SJSA1 (cell line): ENCODE measurements at regions not wholly inside any gene's neighbourhood (a gene's known extent, or its start where the extent isn't known, plus 50 kb on each side); places are given as distances from the start of the nearest gene placed in this dataset.
"Not testable (repeated sequence)": the region's sequence is repeated elsewhere in the genome, so short reads cannot be mapped to it uniquely, and the experiment has no call there.

Experiments
- DNase-seq, 2 experiments: peaks; one replicate each; pipeline ENCODE4 v3.0.0-alpha.2; 2015 to 2020; ENCODE audit warnings: low spot score in 2 of 2, low read depth in 1 of 2
- H3K27ac ChIP-seq: fragments of 250-450 bp; sonication (Bioruptor Pico); 2 replicates; pipeline ENCODE4 v1.5.1; 2020; ENCODE audit warnings: mild to moderate bottlenecking, moderate library complexity
- H3K27me3 ChIP-seq: fragments of 250-450 bp; sonication (Bioruptor Pico); replicated peaks from 2 replicates; pipeline ENCODE4 v1.5.1; 2020; ENCODE audit warnings: mild to moderate bottlenecking, moderate library complexity
- H3K36me3 ChIP-seq: fragments of 250-450 bp; sonication (Bioruptor Pico); 2 replicates; pipeline ENCODE4 v1.5.1; 2020; ENCODE audit warnings: mild to moderate bottlenecking
- H3K4me1 ChIP-seq: fragments of 250-450 bp; sonication (Bioruptor Pico); replicated peaks from 2 replicates; pipeline ENCODE4 v1.6.1; 2021; ENCODE audit warnings: mild to moderate bottlenecking
- H3K4me3 ChIP-seq: fragments of 250-450 bp; sonication (Bioruptor Pico); 2 replicates; pipeline ENCODE4 v1.5.1; 2020; ENCODE audit warnings: mild to moderate bottlenecking
- H3K9me3 ChIP-seq: fragments of 250-450 bp; sonication (Bioruptor Pico); replicated peaks from 2 replicates; pipeline ENCODE4 v1.5.1; 2020; ENCODE audit warnings: mild to moderate bottlenecking

DNA sequence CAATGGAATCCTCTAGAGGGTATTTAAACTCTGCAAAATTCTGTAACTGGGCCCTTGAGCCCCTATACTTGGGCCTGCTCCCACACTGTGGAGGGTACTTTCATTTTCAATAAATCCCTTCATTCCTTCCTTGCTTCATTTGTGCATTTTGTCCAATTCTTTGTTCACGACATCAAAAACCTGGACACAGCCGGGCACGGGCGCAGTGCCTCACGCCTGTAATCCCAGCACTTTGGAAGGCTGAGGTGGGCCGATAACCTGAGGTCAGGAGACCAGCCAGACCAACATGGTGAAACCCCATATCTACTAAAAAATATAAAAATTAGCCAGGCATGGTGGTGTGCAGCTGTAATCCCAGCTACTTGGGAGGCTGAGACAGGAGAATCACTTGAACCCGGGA lies 714.9 kb upstream of the NOVA1 start:
- H3K9me3 ChIP-seq, H3K4me3 ChIP-seq, H3K4me1 ChIP-seq, H3K36me3 ChIP-seq, H3K27ac ChIP-seq, DNase-seq, H3K27me3 ChIP-seq: not testable (repeated sequence)

DNA sequence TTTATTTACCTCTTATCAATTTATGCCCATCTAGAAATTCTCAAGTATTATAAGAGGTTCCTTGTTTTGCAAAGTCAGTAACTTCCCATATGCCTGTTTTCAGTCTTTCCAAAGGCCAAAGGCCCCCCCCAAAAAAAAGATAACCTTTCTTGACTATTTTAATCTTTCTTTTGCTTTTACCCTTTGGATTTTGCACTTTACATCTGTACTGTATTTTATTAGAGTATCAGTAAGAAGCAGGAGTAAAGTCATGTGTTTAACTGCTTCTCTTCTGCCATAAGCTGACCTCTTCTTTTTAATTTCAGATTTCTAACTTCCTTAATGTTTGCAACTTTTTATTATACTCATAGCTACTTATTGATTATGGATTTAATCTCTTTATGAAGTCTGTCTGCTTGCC lies 716.4 kb upstream of the NOVA1 start:
- H3K4me3 ChIP-seq, result no peak overlapping the region
- no peak overlapping the region for H3K27ac ChIP-seq
- H3K9me3 ChIP-seq, result 0 out of 2 replicates have a peak, but pooled peaks cover 5% of the 10 kb centered on the region
- no peaks in the 10 kb centered on the region for H3K36me3 ChIP-seq
- DNase-seq, result no peak
- H3K27me3 ChIP-seq, result no peaks in the 10 kb centered on the region
- H3K4me1 ChIP-seq, result no peaks in the 10 kb centered on the region

- no peak overlapping the region for H3K27ac ChIP-seq
- H3K36me3 ChIP-seq, result no peaks in the 10 kb centered on the region
- no peak overlapping the region for H3K4me3 ChIP-seq
- H3K4me1 ChIP-seq, result no peaks in the 10 kb centered on the region
- H3K27me3 ChIP-seq, result no peaks in the 10 kb centered on the region
- 0 out of 2 replicates have a peak, but pooled peaks cover 5% of the 10 kb centered on the region for H3K9me3 ChIP-seq
- no peak for DNase-seq
These were observed 717.6 kb upstream of the NOVA1 start for GRCh38 chr14:27315477-27315876.

DNA sequence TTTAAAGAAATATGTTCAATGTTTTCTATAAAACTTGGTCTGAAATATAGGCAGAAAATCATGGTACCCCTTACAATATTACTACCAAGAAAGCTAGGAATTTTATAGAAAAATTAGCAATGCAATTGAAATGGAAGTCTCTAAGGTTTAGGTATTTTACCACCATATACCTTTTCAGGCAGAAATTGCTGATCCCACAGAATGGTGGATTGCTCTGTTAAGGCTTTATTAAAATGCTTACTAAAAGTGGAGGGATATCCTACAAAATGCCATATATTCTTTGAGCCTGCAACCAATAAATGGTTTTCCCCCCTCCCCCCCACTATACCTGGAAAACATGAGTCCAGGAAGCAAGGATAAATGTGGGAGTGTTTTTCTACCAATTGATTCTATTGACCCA lies 718.1 kb upstream of the NOVA1 start:
- Histone ChIP-seq H3K9me3 (0 out of 2 replicates have a peak, but pooled peaks cover under 1% of the 10 kb centered on the region), H3K4me1 (no peaks in the 10 kb centered on the region), H3K4me3 (no peak overlapping the region), H3K27ac (no peak overlapping the region), H3K27me3 (no peaks in the 10 kb centered on the region), H3K36me3 (no peaks in the 10 kb centered on the region)
- DNase-seq, result no peak

GRCh38 chr14:27318774-27319420 lies 721.1 kb upstream of the NOVA1 start:
- Histone ChIP-seq H3K4me1 (no peaks in the 10 kb centered on the region), H3K9me3 (no peaks in the 10 kb centered on the region), H3K27me3 (no peaks in the 10 kb centered on the region), H3K4me3 (no peak overlapping the region), H3K27ac (no peak overlapping the region), H3K36me3 (no peaks in the 10 kb centered on the region)
- no peak for DNase-seq

- 0 out of 2 replicates have a peak, but pooled peaks cover 3% of the 10 kb centered on the region for H3K9me3 ChIP-seq
- H3K4me1 ChIP-seq, result no peaks in the 10 kb centered on the region
- no peaks in the 10 kb centered on the region for H3K36me3 ChIP-seq
- H3K4me3 ChIP-seq, result no peak overlapping the region
- no peaks in the 10 kb centered on the region for H3K27me3 ChIP-seq
- no peak overlapping the region for H3K27ac ChIP-seq
- DNase-seq, result no peak
These were observed 722.4 kb upstream of the NOVA1 start for GRCh38 chr14:27320261-27320660.

- Histone ChIP-seq H3K27me3 (no peaks in the 10 kb centered on the region), H3K27ac (no peak overlapping the region), H3K36me3 (no peaks in the 10 kb centered on the region), H3K4me1 (no peaks in the 10 kb centered on the region), H3K4me3 (no peak overlapping the region), H3K9me3 (0 out of 2 replicates have a peak, but pooled peaks cover 3% of the 10 kb centered on the region)
- DNase-seq, result no peak
These were observed 729.3 kb upstream of the NOVA1 start for GRCh38 chr14:27327095-27327494.

GRCh38 chr14:27338012-27338411 lies 740.2 kb upstream of the NOVA1 start:
- DNase-seq, result no peak

DNA sequence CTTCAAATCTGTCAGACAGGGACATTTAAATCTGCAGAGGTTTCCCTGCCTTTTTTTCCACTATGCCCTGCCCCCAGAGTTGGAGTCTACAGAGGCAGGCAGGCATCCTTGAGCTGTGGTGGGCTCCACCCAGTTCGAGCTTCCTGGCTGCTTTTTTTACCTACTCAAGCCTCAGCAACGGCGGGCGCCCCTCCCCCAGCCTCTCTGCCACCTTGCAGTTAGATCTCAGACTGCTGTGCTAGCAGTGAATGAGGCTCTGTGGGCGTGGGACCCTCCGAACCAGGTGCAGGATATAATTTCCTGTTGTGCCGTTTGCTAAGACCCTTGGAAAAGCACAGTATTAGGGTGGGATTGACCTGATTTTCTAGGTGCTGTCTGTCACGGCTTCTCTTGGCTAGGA lies 765.2 kb upstream of the NOVA1 start:
- H3K27ac ChIP-seq, H3K4me1 ChIP-seq, H3K36me3 ChIP-seq, DNase-seq, H3K4me3 ChIP-seq, H3K27me3 ChIP-seq, H3K9me3 ChIP-seq: not testable (repeated sequence)

More at GRCh38 chr14:27338012-27338411, 740.2 kb upstream of the NOVA1 start:
- no peak overlapping the region for H3K4me3 ChIP-seq
- H3K27me3 ChIP-seq, result no peaks in the 10 kb centered on the region
- H3K4me1 ChIP-seq, result no peaks in the 10 kb centered on the region
- no peak overlapping the region for H3K27ac ChIP-seq
- H3K36me3 ChIP-seq, result no peaks in the 10 kb centered on the region
- H3K9me3 ChIP-seq, result no peaks in the 10 kb centered on the region

- Histone ChIP-seq H3K27ac (no peak overlapping the region), H3K27me3 (no peaks in the 10 kb centered on the region), H3K9me3 (no peaks in the 10 kb centered on the region), H3K36me3 (no peaks in the 10 kb centered on the region), H3K4me1 (no peaks in the 10 kb centered on the region), H3K4me3 (no peak overlapping the region)
- no peak for DNase-seq
These were observed 768.8 kb upstream of the NOVA1 start for GRCh38 chr14:27366596-27366995.

- Histone ChIP-seq H3K36me3 (no peaks in the 10 kb centered on the region), H3K4me1 (no peaks in the 10 kb centered on the region), H3K27ac (no peak overlapping the region), H3K27me3 (no peaks in the 10 kb centered on the region), H3K4me3 (no peak overlapping the region), H3K9me3 (no peaks in the 10 kb centered on the region)
- no peak for DNase-seq
These were observed 769.5 kb upstream of the NOVA1 start for GRCh38 chr14:27367345-27367744.

DNA sequence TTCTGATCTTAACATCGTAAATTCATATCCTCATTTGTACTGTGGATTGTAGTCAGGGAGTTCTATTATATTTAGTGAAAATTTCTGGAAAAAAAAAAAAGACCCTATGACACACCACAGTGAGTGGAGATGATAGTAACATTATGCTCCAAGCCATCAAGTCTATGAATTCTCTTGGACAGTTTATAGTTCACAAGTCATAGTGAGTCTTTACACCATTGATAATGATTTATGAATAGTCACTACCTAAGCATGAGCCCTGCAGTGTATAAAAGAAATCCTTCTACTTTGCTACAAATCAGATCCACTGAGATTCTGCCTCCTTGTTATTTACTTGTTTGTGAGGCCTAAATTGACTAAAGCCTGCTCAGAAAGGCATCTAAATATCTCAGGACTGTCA lies 772.2 kb upstream of the NOVA1 start:
- Histone ChIP-seq H3K27me3 (no peaks in the 10 kb centered on the region), H3K4me3 (no peak overlapping the region), H3K4me1 (no peaks in the 10 kb centered on the region), H3K27ac (no peak overlapping the region), H3K36me3 (no peaks in the 10 kb centered on the region), H3K9me3 (no peaks in the 10 kb centered on the region)
- no peak for DNase-seq

DNA sequence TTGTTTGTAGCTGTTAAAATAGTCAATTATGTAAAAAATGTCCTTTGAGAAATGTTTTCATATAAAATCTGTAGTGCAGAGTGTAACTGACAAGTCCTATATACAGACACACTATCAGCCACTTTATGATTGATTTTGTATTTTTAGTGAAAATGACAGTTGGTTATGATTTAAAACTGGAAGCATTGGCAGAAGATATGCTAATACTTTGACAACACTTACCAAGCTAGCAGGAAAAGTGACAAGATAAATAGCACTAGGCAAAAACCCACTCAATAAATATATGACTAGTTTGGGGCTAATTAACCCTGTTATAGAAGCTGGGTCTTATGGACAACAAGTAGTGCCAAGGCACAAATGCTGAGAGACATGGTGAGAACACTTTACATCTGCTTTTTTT lies 772.9 kb upstream of the NOVA1 start:
- H3K9me3 ChIP-seq, result no peaks in the 10 kb centered on the region
- DNase-seq, result no peak
- H3K36me3 ChIP-seq, result no peaks in the 10 kb centered on the region
- H3K4me1 ChIP-seq, result no peaks in the 10 kb centered on the region
- no peaks in the 10 kb centered on the region for H3K27me3 ChIP-seq
- no peak overlapping the region for H3K27ac ChIP-seq
- H3K4me3 ChIP-seq, result no peak overlapping the region

DNA sequence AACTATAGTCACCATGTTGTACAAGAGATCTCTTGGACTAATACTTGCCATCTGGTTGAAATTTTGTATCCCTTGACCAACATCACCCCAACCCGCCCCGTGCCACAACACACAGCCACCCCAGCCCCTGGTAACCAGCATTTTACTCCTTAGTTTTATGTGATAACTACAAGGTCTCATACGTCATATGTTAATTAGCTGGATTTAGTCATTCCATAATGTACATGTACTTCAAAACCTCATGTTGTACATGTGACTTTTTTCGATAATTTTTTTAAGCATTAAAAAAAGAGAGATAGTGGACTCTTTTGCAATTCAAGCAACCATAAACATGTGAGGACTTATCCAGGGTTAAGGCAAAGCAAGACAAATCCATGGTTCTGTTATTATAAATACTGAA lies 773.4 kb upstream of the NOVA1 start:
- DNase-seq, result no peak
- no peaks in the 10 kb centered on the region for H3K9me3 ChIP-seq
- no peaks in the 10 kb centered on the region for H3K4me1 ChIP-seq
- no peak overlapping the region for H3K4me3 ChIP-seq
- H3K27me3 ChIP-seq, result no peaks in the 10 kb centered on the region
- H3K27ac ChIP-seq, result no peak overlapping the region
- no peaks in the 10 kb centered on the region for H3K36me3 ChIP-seq

- Histone ChIP-seq H3K27me3 (no peaks in the 10 kb centered on the region), H3K36me3 (no peaks in the 10 kb centered on the region), H3K9me3 (no peaks in the 10 kb centered on the region), H3K27ac (no peak overlapping the region), H3K4me3 (no peak overlapping the region), H3K4me1 (no peaks in the 10 kb centered on the region)
- DNase-seq, result no peak
These were observed 774.0 kb upstream of the NOVA1 start for GRCh38 chr14:27371868-27372267.
